K562 (cell line): ENCODE measurements at regions not wholly inside any gene's neighbourhood (a gene's known extent, or its start where the extent isn't known, plus 50 kb on each side); places are given as distances from the start of the nearest gene placed in this dataset.

Source experiments
- ATAC-seq: fragments of 200-7000 bp; cut with Tn5 transposase; 3 replicates; pipeline ENCODE4 v1.9.1; 2020; ENCODE audit warnings: moderate library complexity
- BruUV-seq: library from RNA; stranded (reverse); fragments of 400-500 nt; replicated peaks from 2 replicates; lab custom pipeline; 2021; lab: Mats Ljungman, UMichigan
- CTCF ChIA-PET: fragments of 300-600 bp; formaldehyde crosslinking; extraction: SDS; loops from one replicate; lab custom pipeline; 2021; ENCODE audit warnings: low intra/inter-chr PET ratio; lab: Yijun Ruan, JAX
- POLR2A ChIA-PET: fragments of 300-600, 350-650 bp; sonication (Branson Sonifier 250); formaldehyde crosslinking; extraction: SDS; loops from one replicate; lab custom pipeline; 2021; ENCODE audit warnings: antibody characterized with exemption, inconsistent platforms; lab: Yijun Ruan, JAX
- DNase-seq, 4 experiments: peaks; one replicate each; pipeline versions ENCODE4 v3.0.0 to v3.0.0-alpha.2; 2011 to 2018; ENCODE audit warnings: low spot score in 3 of 4, mixed read lengths in 3 of 4; ENCODE audit errors: extremely low read depth in 1 of 4
- FAIRE-seq: peaks from 2 replicates; lab custom pipeline; 2011; peaks lifted over from hg19 to GRCh38; lab: Jason Lieb, UNC
- H2AFZ ChIP-seq: 2 replicates; pipeline ENCODE4 v1.6.0; 2011; ENCODE audit warnings: low read depth, low read length, control low read depth, inconsistent platforms
- H3K27ac ChIP-seq: fragments of 200-600 bp; 3 replicates; pipeline ENCODE4 v1.8.0; 2011; ENCODE audit warnings: low read depth, mild to moderate bottlenecking, control low read depth, inconsistent platforms, low read length, moderate library complexity, mixed read lengths; ENCODE audit errors: extremely low read depth
- H3K27me3 ChIP-seq, 2 experiments: fragments of 300-600 bp in 1 of 2; 2 replicates in 1 of 2; 3 replicates in 1 of 2; pipeline versions ENCODE4 v1.6.0 to v1.8.0; 2011; ENCODE audit warnings: inconsistent platforms in 2 of 2, low read length in 2 of 2, mild to moderate bottlenecking in 1 of 2, mixed read lengths in 1 of 2, moderate library complexity in 1 of 2; ENCODE audit not compliant: control insufficient read depth in 2 of 2, insufficient read depth in 2 of 2
- H3K36me3 ChIP-seq: fragments of 300-600 bp; 3 replicates; pipeline ENCODE4 v1.8.0; 2011; ENCODE audit warnings: mild to moderate bottlenecking, low read length, inconsistent platforms; ENCODE audit not compliant: control insufficient read depth, insufficient read depth
- H3K4me1 ChIP-seq, 2 experiments: fragments of 200-600 bp in 1 of 2; replicated peaks in 1 of 2; 2 replicates in 1 of 2; 3 replicates in 1 of 2; pipeline versions ENCODE4 v1.5.1 to v1.8.0; 2011; ENCODE audit warnings: inconsistent platforms in 2 of 2, low read length in 2 of 2, mild to moderate bottlenecking in 1 of 2, mixed read lengths in 1 of 2, moderate library complexity in 1 of 2; ENCODE audit not compliant: control insufficient read depth in 2 of 2, insufficient read depth in 2 of 2
- H3K4me2 ChIP-seq: 2 replicates; pipeline ENCODE4 v1.6.1; 2011; ENCODE audit warnings: low read length, control low read depth, inconsistent platforms, mixed read lengths; ENCODE audit not compliant: insufficient read depth
- H3K4me3 ChIP-seq: fragments of 200-600 bp; sonication (generic), shearing (Covaris generic); 2 replicates; pipeline ENCODE4 v1.5.1; 2016; ENCODE audit warnings: control low read depth, inconsistent platforms
- H3K79me2 ChIP-seq: fragments of 200-600 bp; 3 replicates; pipeline ENCODE4 v1.8.0; 2011; ENCODE audit warnings: low read length, inconsistent platforms; ENCODE audit not compliant: control insufficient read depth, insufficient read depth
- H3K9ac ChIP-seq, 2 experiments: 2 replicates each; pipeline versions ENCODE4 v1.6.0 to v1.6.1; 2011; ENCODE audit warnings: low read depth in 2 of 2, low read length in 2 of 2, control low read depth in 1 of 2, inconsistent platforms in 1 of 2, mild to moderate bottlenecking in 1 of 2, mixed read lengths in 1 of 2; ENCODE audit not compliant: insufficient read depth in 1 of 2
- H3K9me1 ChIP-seq: one replicate; pipeline ENCODE4 v1.6.0; 2011; ENCODE audit warnings: inconsistent platforms, mild to moderate bottlenecking, low read length, moderate library complexity; ENCODE audit not compliant: control insufficient read depth, insufficient read depth
- H3K9me3 ChIP-seq: replicated peaks from 2 replicates; pipeline ENCODE4 v1.5.1; 2011; ENCODE audit warnings: low read depth, low read length, inconsistent platforms; ENCODE audit not compliant: control insufficient read depth, insufficient read depth
- H4K20me1 ChIP-seq: replicated peaks from 2 replicates; pipeline ENCODE4 v1.6.1; 2011; ENCODE audit warnings: low read length, inconsistent platforms, mixed read lengths; ENCODE audit not compliant: control insufficient read depth, insufficient read depth
- ATF4 ChIP-seq: fragments of 450-650 bp; formaldehyde crosslinking; IDR thresholded peaks from 2 replicates; pipeline ENCODE4 v1.4.0; 2022; ENCODE audit warnings: mild to moderate bottlenecking, moderate library complexity
- CHD2 ChIP-seq: IDR thresholded peaks from 2 replicates; pipeline ENCODE4 v1.6.1; 2011; ENCODE audit warnings: low read depth, low read length
- CREB3L1 ChIP-seq: fragments of 450-650 bp; IDR thresholded peaks from 2 replicates; pipeline ENCODE4 v1.6.1; 2014; ENCODE audit warnings: low read depth, mild to moderate bottlenecking, moderate library complexity, borderline replicate concordance
- FOXM1 ChIP-seq, 2 experiments: fragments of 450-650 bp in 1 of 2; sonication (generic) in 1 of 2; formaldehyde crosslinking in 1 of 2; IDR thresholded peaks; 2 replicates each; pipeline versions ENCODE4 v1.6.1 to v1.9.0; 2017 to 2022; ENCODE audit warnings: low read depth in 2 of 2, mild to moderate bottlenecking in 2 of 2, missing genetic modification reagents in 1 of 2, moderate library complexity in 1 of 2
- GATAD2A ChIP-seq: fragments of 450-650 bp; IDR thresholded peaks from 2 replicates; pipeline ENCODE4 v1.6.1; 2017
- ILK ChIP-seq: fragments of 450-650 bp; IDR thresholded peaks from 2 replicates; pipeline ENCODE4 v1.6.1; 2016; ENCODE audit warnings: missing genetic modification characterization, low read depth, mild to moderate bottlenecking, missing compliant biosample characterization, moderate library complexity, borderline replicate concordance
- KLF13 ChIP-seq: fragments of 450-650 bp; IDR thresholded peaks from 2 replicates; pipeline ENCODE4 v1.6.1; 2016; ENCODE audit warnings: missing genetic modification characterization, low read depth, mild to moderate bottlenecking, missing compliant biosample characterization, moderate library complexity, borderline replicate concordance
- NCOA1 ChIP-seq: fragments of 450-650 bp; IDR thresholded peaks from 2 replicates; pipeline ENCODE4 v1.6.1; 2016; ENCODE audit warnings: low read depth
- PTBP1 ChIP-seq: fragments of 200-400 bp; formaldehyde crosslinking; IDR thresholded peaks from 2 replicates; pipeline ENCODE4 v1.6.1; 2017; ENCODE audit warnings: low read depth, low read length
- SNRNP70 ChIP-seq: fragments of 200-400 bp; formaldehyde crosslinking; optimal IDR thresholded peaks from 2 replicates; pipeline ENCODE3; 2017; ENCODE audit warnings: low read depth, low read length
- TFAP4 ChIP-seq: sonication (generic); formaldehyde crosslinking; IDR thresholded peaks from 2 replicates; pipeline ENCODE4 v1.8.0; 2022; ENCODE audit warnings: missing genetic modification reagents, mild to moderate bottlenecking, moderate library complexity, borderline replicate concordance
- ZBTB49 ChIP-seq: sonication (generic); formaldehyde crosslinking; IDR thresholded peaks from 2 replicates; pipeline ENCODE4 v1.8.0; 2022; ENCODE audit warnings: missing genetic modification reagents, mild to moderate bottlenecking, borderline replicate concordance
- ZNF12 ChIP-seq: sonication (generic); formaldehyde crosslinking; IDR thresholded peaks from 2 replicates; pipeline ENCODE4 v1.4.0; 2020; ENCODE audit warnings: mild to moderate bottlenecking, missing genetic modification reagents
- ZNF212 ChIP-seq: fragments of 450-650 bp; formaldehyde crosslinking; IDR thresholded peaks from 2 replicates; pipeline ENCODE4 v1.4.0; 2020; ENCODE audit warnings: mild to moderate bottlenecking
- WGBS: fragments of 100-300 bp; shearing (Covaris generic); methylation state at CpG from one replicate; pipeline ENCODE4 v1.1.6; 2016; ENCODE audit warnings: low coverage, mixed read lengths; ENCODE audit not compliant: insufficient coverage; ENCODE audit errors: missing lambda C conversion rate; 5-methylcytosine and 5-hydroxymethylcytosine counted together
- in situ Hi-C: fragments of 300-500 bp; cut with MboI; formaldehyde crosslinking; loops from 4 replicates; pipeline ENCODE4 v1.15.0; 2018; ENCODE audit warnings: inconsistent platforms, mixed read lengths
- intact Hi-C: fragments of 100-400 bp; cut with micrococcal nuclease; formaldehyde crosslinking; loops from 2 replicates; pipeline ENCODE4 v1.14.2; 2022

- ChIA-PET CTCF (no interaction called here), POLR2A (no interaction called here)
Observed at GRCh38 chr18:71371951-71372605, 1083.2 kb downstream of the SOCS6 start.

More at GRCh38 chr18:71371951-71372605, 1083.2 kb downstream of the SOCS6 start:
- FAIRE-seq (no peak), DNase-seq (no peak), ATAC-seq (no peak)
- no peak overlapping the region for H3K27ac ChIP-seq
- H3K9me1 ChIP-seq: no peaks in the 10 kb centered on the region
- H3K9ac ChIP-seq: no peak overlapping the region
- H4K20me1 ChIP-seq: no peaks in the 10 kb centered on the region
- H3K79me2 ChIP-seq: no peaks in the 10 kb centered on the region
- H2AFZ ChIP-seq: no peak overlapping the region
- H3K4me3 ChIP-seq: no peak overlapping the region
- H3K36me3 ChIP-seq: no peaks in the 10 kb centered on the region
- in situ Hi-C loops: no loop called here
- H3K4me2 ChIP-seq: no peak overlapping the region
- intact Hi-C loops: no loop called here
- H3K9me3 ChIP-seq: no peaks in the 10 kb centered on the region
- BruUV-seq: no TSS peak
- WGBS: 0% methylated on average over 2 of the region's 2 CpGs
- TF ChIP-seq ATF4 (CRISPR knock-in tag) (no peak), FOXM1 (IDR thresholded peaks at IDR 0.05; ENCODE audit: low read depth) (no peak), FOXM1 (CRISPR knock-in tag; IDR thresholded peaks at IDR 0.05; ENCODE audit: low read depth) (no peak), TFAP4 (no peak), NCOA1 (no peak), ZNF12 (CRISPR knock-in tag) (no peak), PTBP1 (no peak), CREB3L1 (no peak), SNRNP70 (no peak), ZNF212 (CRISPR knock-in tag) (no peak), ZBTB49 (no peak), GATAD2A (no peak), KLF13 (tag) (no peak), CHD2 (no peak), ILK (tag) (no peak)
- no peaks in the 10 kb centered on the region for H3K27me3 ChIP-seq
- no peaks in the 10 kb centered on the region for H3K4me1 ChIP-seq
